ACC112 (cell line): ENCODE measurements at regions not wholly inside any gene's neighbourhood (a gene's known extent, or its start where the extent isn't known, plus 50 kb on each side); places are given as distances from the start of the nearest gene placed in this dataset.

Experiments
- H2AFZ ChIP-seq: fragments of 200-600 bp; sonication (generic); one replicate; pipeline ENCODE4 v1.6.0; 2017; ENCODE audit warnings: antibody characterized with exemption, low read length; ENCODE audit not compliant: unreplicated experiment
- H3K27ac ChIP-seq: fragments of 200-600 bp; sonication (generic); 2 replicates; pipeline ENCODE4 v1.5.1; 2014; ENCODE audit warnings: low read depth, mild to moderate bottlenecking, antibody characterized with exemption, low read length, moderate library complexity
- H3K27me3 ChIP-seq: fragments of 200-600 bp; sonication (generic); 2 replicates; pipeline ENCODE4 v1.6.1; 2014; ENCODE audit warnings: mild to moderate bottlenecking, antibody characterized with exemption, low read length, moderate library complexity, mixed read lengths; ENCODE audit not compliant: insufficient read depth
- H3K36me3 ChIP-seq: fragments of 200-600 bp; sonication (generic); 2 replicates; pipeline ENCODE4 v1.6.1; 2016; ENCODE audit warnings: mild to moderate bottlenecking, antibody characterized with exemption, low read length, moderate library complexity, mixed read lengths; ENCODE audit not compliant: insufficient read depth
- H3K4me1 ChIP-seq: fragments of 200-600 bp; sonication (generic); one replicate; pipeline ENCODE4 v1.6.1; 2016; ENCODE audit warnings: low read length, mixed read lengths; ENCODE audit not compliant: insufficient read depth, unreplicated experiment, control insufficient read depth
- H3K4me3 ChIP-seq: fragments of 200-600 bp; sonication (generic); 2 replicates; pipeline ENCODE4 v1.5.1; 2014; ENCODE audit warnings: mild to moderate bottlenecking, low read depth, low read length
- H3K79me2 ChIP-seq: fragments of 200-600 bp; sonication (generic); one replicate; pipeline ENCODE4 v1.6.0; 2016; ENCODE audit warnings: low read length; ENCODE audit not compliant: control insufficient read depth, unreplicated experiment, insufficient read depth

GRCh38 chr7:26006426-26006825, 145.6 kb upstream of the NFE2L3 start:
- H3K27me3 ChIP-seq, result no peaks in the 10 kb centered on the region
- H3K4me3 ChIP-seq, result no peak overlapping the region
- H3K79me2 ChIP-seq, result no peaks in the 10 kb centered on the region
- no peaks in the 10 kb centered on the region for H3K4me1 ChIP-seq
- no peak overlapping the region for H2AFZ ChIP-seq
- H3K36me3 ChIP-seq, result no peaks in the 10 kb centered on the region
- no peak overlapping the region for H3K27ac ChIP-seq

DNA sequence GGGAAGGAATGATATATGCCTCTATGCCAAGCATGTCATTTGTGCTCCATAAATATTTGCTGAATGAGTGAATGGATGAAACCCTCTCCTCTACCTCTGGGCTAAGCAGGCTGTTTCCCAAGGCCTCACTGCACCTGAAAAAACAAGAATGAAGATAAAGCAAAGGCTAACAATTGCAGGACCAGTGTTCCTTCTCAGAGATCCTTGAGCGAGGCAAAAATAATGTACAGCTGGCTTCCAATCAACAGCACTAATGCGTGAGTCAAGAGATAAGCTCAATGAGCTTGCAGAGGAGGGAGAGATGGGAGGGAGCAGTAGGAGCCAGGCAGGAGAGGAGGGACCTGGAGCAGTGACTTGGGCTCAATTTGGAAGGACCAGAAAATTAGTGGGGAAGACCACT, 144.5 kb upstream of the NFE2L3 start:
- H3K27ac ChIP-seq, result no peak overlapping the region
- no peak overlapping the region for H2AFZ ChIP-seq
- no peaks in the 10 kb centered on the region for H3K79me2 ChIP-seq
- H3K27me3 ChIP-seq, result no peaks in the 10 kb centered on the region
- H3K36me3 ChIP-seq, result no peaks in the 10 kb centered on the region
- no peaks in the 10 kb centered on the region for H3K4me1 ChIP-seq
- no peak overlapping the region for H3K4me3 ChIP-seq

- Histone ChIP-seq H3K36me3 (no peaks in the 10 kb centered on the region), H3K27me3 (no peaks in the 10 kb centered on the region), H2AFZ (no peak overlapping the region), H3K79me2 (no peaks in the 10 kb centered on the region), H3K4me1 (no peaks in the 10 kb centered on the region), H3K4me3 (no peak overlapping the region), H3K27ac (no peak overlapping the region)
Measured at GRCh38 chr7:26008428-26008827, 143.6 kb upstream of the NFE2L3 start.

- no peak overlapping the region for H2AFZ ChIP-seq
- no peaks in the 10 kb centered on the region for H3K27me3 ChIP-seq
- no peaks in the 10 kb centered on the region for H3K4me1 ChIP-seq
- no peak overlapping the region for H3K4me3 ChIP-seq
- H3K27ac ChIP-seq, result no peak overlapping the region
- no peaks in the 10 kb centered on the region for H3K36me3 ChIP-seq
- no peaks in the 10 kb centered on the region for H3K79me2 ChIP-seq
Measured at GRCh38 chr7:26011039-26011696, 140.8 kb upstream of the NFE2L3 start.

DNA sequence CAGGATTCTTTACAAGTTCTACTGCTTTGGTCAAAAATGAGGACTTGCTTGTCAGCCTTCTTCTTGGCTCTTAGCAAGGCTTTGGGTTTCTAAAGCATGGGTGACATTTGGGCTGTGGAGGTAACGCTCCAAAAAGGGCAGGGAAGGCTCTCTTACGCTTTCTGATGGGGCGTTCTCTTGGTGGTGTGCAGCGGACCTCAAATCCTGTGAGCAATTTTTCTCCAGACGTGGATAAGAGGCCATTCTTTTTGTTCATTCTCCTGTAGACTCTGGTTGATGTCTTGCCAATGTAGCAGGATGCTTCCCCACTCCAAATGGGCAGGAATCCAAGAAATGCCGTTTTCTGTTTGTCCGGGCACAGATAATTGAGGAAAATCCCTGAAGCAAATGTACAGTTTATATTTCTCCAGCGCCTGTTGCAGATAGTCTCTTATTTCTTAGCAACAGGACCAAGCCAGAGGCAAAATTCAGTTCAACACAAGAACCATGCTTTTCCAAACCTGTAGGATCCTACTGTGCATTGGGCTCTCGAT, 138.4 kb upstream of the NFE2L3 start:
- no peak overlapping the region for H2AFZ ChIP-seq
- no peaks in the 10 kb centered on the region for H3K36me3 ChIP-seq
- H3K4me3 ChIP-seq, result no peak overlapping the region
- no peaks in the 10 kb centered on the region for H3K4me1 ChIP-seq
- no peak overlapping the region for H3K27ac ChIP-seq
- H3K79me2 ChIP-seq, result no peaks in the 10 kb centered on the region
- H3K27me3 ChIP-seq, result no peaks in the 10 kb centered on the region

DNA sequence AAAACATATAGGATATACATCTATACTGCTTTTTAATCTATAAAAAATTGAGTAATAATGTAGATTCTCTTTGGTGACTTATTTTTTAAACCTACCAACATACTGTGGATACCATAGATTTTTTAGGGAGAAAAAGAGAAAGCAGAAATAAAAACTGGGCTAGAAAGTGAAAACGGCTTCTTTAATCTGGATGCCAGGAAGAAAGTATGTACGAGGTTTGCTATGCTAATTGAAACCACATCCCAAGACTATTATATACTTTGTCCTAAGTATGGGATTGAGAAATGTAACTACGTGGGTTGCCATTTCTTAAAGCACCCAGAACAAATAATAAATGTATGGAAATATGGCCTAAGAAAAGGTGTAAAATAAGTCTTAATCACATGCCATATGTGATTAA, 129.0 kb upstream of the NFE2L3 start:
- Histone ChIP-seq H3K36me3 (no peaks in the 10 kb centered on the region), H3K79me2 (no peaks in the 10 kb centered on the region), H3K27me3 (no peaks in the 10 kb centered on the region), H2AFZ (no peak overlapping the region), H3K27ac (no peak overlapping the region), H3K4me3 (no peak overlapping the region), H3K4me1 (no peaks in the 10 kb centered on the region)

- no peak overlapping the region for H3K4me3 ChIP-seq
- no peak overlapping the region for H3K27ac ChIP-seq
- no peak overlapping the region for H2AFZ ChIP-seq
- no peaks in the 10 kb centered on the region for H3K36me3 ChIP-seq
- H3K27me3 ChIP-seq, result no peaks in the 10 kb centered on the region
- no peaks in the 10 kb centered on the region for H3K4me1 ChIP-seq
- H3K79me2 ChIP-seq, result no peaks in the 10 kb centered on the region
Measured at GRCh38 chr7:26029911-26030310, 122.1 kb upstream of the NFE2L3 start.

GRCh38 chr7:26034391-26034790, 117.6 kb upstream of the NFE2L3 start:
- Histone ChIP-seq H3K4me1 (no peaks in the 10 kb centered on the region), H3K4me3 (no peak overlapping the region), H3K36me3 (no peaks in the 10 kb centered on the region), H3K27me3 (no peaks in the 10 kb centered on the region; the same call in 1 of the 2 replicates), H2AFZ (no peak overlapping the region), H3K27ac (no peak overlapping the region), H3K79me2 (no peaks in the 10 kb centered on the region)

GRCh38 chr7:26035552-26035951, 116.4 kb upstream of the NFE2L3 start:
- Histone ChIP-seq H3K36me3 (no peaks in the 10 kb centered on the region), H3K27ac (no peak overlapping the region), H2AFZ (no peak overlapping the region), H3K4me3 (no peak overlapping the region), H3K79me2 (no peaks in the 10 kb centered on the region), H3K4me1 (no peaks in the 10 kb centered on the region), H3K27me3 (peaks cover 5% of the 10 kb centered on the region; the same call in 1 of the 2 replicates)

DNA sequence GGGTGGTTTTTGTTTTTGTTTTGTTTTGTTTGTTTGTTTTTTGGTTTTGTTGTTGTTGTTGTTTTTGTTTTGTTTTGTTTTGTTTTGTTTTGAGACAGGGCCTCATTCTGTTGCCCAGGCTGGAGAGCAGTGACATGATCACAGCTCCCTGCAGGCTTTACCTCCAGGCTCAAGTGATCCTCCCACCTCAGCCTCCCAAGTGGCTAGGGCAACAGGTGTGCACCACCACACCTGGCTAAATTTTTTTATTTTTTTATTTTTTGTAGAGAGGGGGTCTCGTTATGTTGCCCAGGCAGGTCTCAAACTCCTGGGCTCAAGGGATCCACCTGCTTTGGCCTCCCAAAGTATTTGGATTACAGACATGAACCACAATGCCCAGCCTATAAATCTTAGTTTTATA, 115.9 kb upstream of the NFE2L3 start:
- Histone ChIP-seq H3K36me3 (no peaks in the 10 kb centered on the region), H3K79me2 (no peaks in the 10 kb centered on the region), H3K4me1 (no peaks in the 10 kb centered on the region), H3K4me3 (no peak overlapping the region), H3K27ac (no peak overlapping the region), H2AFZ (no peak overlapping the region), H3K27me3 (peaks cover 5% of the 10 kb centered on the region; the same call in 1 of the 2 replicates)

GRCh38 chr7:26038201-26038990, 113.6 kb upstream of the NFE2L3 start:
- H2AFZ ChIP-seq, result no peak overlapping the region
- peaks cover 5% of the 10 kb centered on the region; the same call in 1 of the 2 replicates for H3K27me3 ChIP-seq
- H3K36me3 ChIP-seq, result no peaks in the 10 kb centered on the region
- no peak overlapping the region for H3K4me3 ChIP-seq
- H3K79me2 ChIP-seq, result no peaks in the 10 kb centered on the region
- no peaks in the 10 kb centered on the region for H3K4me1 ChIP-seq
- no peak overlapping the region for H3K27ac ChIP-seq
